Retinal pigment epithelial cell (primary cell): ENCODE measurements at regions not wholly inside any gene's neighbourhood (a gene's known extent, or its start where the extent isn't known, plus 50 kb on each side); places are given as distances from the start of the nearest gene placed in this dataset.

Experiments used
- DNase-seq: peaks from one replicate; pipeline ENCODE4 v3.0.0-alpha.2; 2010; ENCODE audit warnings: low read depth
- H3K4me3 ChIP-seq: 2 replicates; pipeline ENCODE4 v1.5.1; 2011; ENCODE audit warnings: mild to moderate bottlenecking, low read length, control low read depth, moderate library complexity
- CTCF ChIP-seq: conservative IDR thresholded peaks from 2 replicates; pipeline ENCODE4 v1.5.1; 2011; ENCODE audit warnings: low read depth, low read length, control low read depth, inconsistent platforms

- no peak for DNase-seq
- no peak overlapping the region for H3K4me3 ChIP-seq
- no peak for TF ChIP-seq CTCF
Measured at GRCh38 chr5:124871303-124871702, 124.9 kb upstream of the ZNF608 start.

GRCh38 chr5:124872086-124872485 is 125.6 kb upstream of the ZNF608 start:
- no peak overlapping the region for H3K4me3 ChIP-seq
- TF ChIP-seq CTCF, result no peak
- no peak for DNase-seq

- DNase-seq, result no peak
- no peak for TF ChIP-seq CTCF
- no peak overlapping the region for H3K4me3 ChIP-seq
Measured at GRCh38 chr5:124872615-124873014, 126.2 kb upstream of the ZNF608 start.

GRCh38 chr5:124873188-124873587 is 126.7 kb upstream of the ZNF608 start:
- DNase-seq, result no peak
- H3K4me3 ChIP-seq, result no peak overlapping the region
- no peak for TF ChIP-seq CTCF

GRCh38 chr5:124873713-124874112 is 127.3 kb upstream of the ZNF608 start:
- no peak for TF ChIP-seq CTCF

GRCh38 chr5:124876566-124876965 is 130.1 kb upstream of the ZNF608 start:
- no peak for DNase-seq
- no peak overlapping the region for H3K4me3 ChIP-seq
- no peak for TF ChIP-seq CTCF

More at GRCh38 chr5:124873713-124874112, 127.3 kb upstream of the ZNF608 start:
- no peak for DNase-seq
- no peak overlapping the region for H3K4me3 ChIP-seq

- TF ChIP-seq CTCF, result no peak
- H3K4me3 ChIP-seq, result no peak overlapping the region
- DNase-seq, result no peak
Measured at GRCh38 chr5:124876983-124877382, 130.5 kb upstream of the ZNF608 start.
